CD4-positive, alpha-beta T cell (primary cell): ENCODE measurements at regions not wholly inside any gene's neighbourhood (a gene's known extent, or its start where the extent isn't known, plus 50 kb on each side); places are given as distances from the start of the nearest gene placed in this dataset.

Experiments used
- ATAC-seq: fragments of 200-7000 bp; cut with Tn5 transposase; one replicate; pipeline ENCODE4 v1.10.0; 2022; ENCODE audit warnings: mild to moderate bottlenecking; ENCODE audit not compliant: poor library complexity
- CTCF ChIA-PET: fragments of 350-600 bp; sonication (Branson Sonifier 250); formaldehyde crosslinking; loops from one replicate; lab custom pipeline; 2021; ENCODE audit warnings: antibody characterized with exemption, inconsistent platforms; lab: Charles Lee
- POLR2A ChIA-PET: fragments of 350-600 bp; sonication (Branson Sonifier 250); formaldehyde crosslinking; loops from one replicate; lab custom pipeline; 2021; ENCODE audit warnings: antibody characterized with exemption, inconsistent platforms; lab: Charles Lee
- DNase-seq, 14 experiments: peaks; one replicate each; pipeline ENCODE4 v3.0.0-alpha.2; 2013 to 2020; ENCODE audit warnings: mixed read lengths in 2 of 14
- H3K27ac ChIP-seq, 2 donors: one replicate each; pipeline versions ENCODE4 v1.5.1 to v1.7.0; 2013; ENCODE audit warnings: low read length in 2 of 2, low read depth in 1 of 2, mild to moderate bottlenecking in 1 of 2
- H3K27me3 ChIP-seq, 2 experiments: 1 replicate in 1 of 2; 2 replicates in 1 of 2; pipeline versions ENCODE4 v1.6.1 to v1.7.0; 2013; ENCODE audit warnings: low read length in 2 of 2, control low read depth in 1 of 2, mild to moderate bottlenecking in 1 of 2, moderate library complexity in 1 of 2; ENCODE audit not compliant: insufficient read depth in 2 of 2, control insufficient read depth in 1 of 2
- H3K36me3 ChIP-seq: one replicate; pipeline ENCODE4 v1.6.1; 2013; ENCODE audit warnings: low read length, control low read depth; ENCODE audit not compliant: insufficient read depth
- H3K4me1 ChIP-seq: one replicate; pipeline ENCODE4 v1.6.1; 2013; ENCODE audit warnings: low read length, control low read depth; ENCODE audit not compliant: insufficient read depth
- H3K4me3 ChIP-seq: one replicate; pipeline ENCODE4 v1.5.1; 2013; ENCODE audit warnings: mild to moderate bottlenecking, low read length, moderate library complexity
- H3K9me3 ChIP-seq, 2 experiments: 1 replicate in 1 of 2; 2 replicates in 1 of 2; pipeline versions ENCODE4 v1.6.1 to v1.7.0; 2013; ENCODE audit warnings: low read length in 2 of 2, mild to moderate bottlenecking in 2 of 2, control low read depth in 1 of 2, moderate library complexity in 1 of 2; ENCODE audit not compliant: control insufficient read depth in 1 of 2, insufficient read depth in 1 of 2
- H3K27ac Mint-ChIP-seq: one replicate; pipeline ENCODE4 v1.8.0; 2020; ENCODE audit warnings: mixed read lengths
- H3K27me3 Mint-ChIP-seq: one replicate; pipeline ENCODE4 v1.8.0; 2021; ENCODE audit warnings: mixed read lengths
- H3K36me3 Mint-ChIP-seq: one replicate; pipeline ENCODE4 v1.8.0; 2021; ENCODE audit warnings: low read depth, mixed read lengths
- H3K4me1 Mint-ChIP-seq: one replicate; pipeline ENCODE4 v1.8.0; 2021; ENCODE audit warnings: low read depth, mixed read lengths
- H3K4me3 Mint-ChIP-seq: one replicate; pipeline ENCODE4 v1.8.0; 2020; ENCODE audit warnings: mild to moderate bottlenecking, mixed read lengths
- H3K9me3 Mint-ChIP-seq: one replicate; pipeline ENCODE4 v1.8.0; 2020; ENCODE audit warnings: mixed read lengths
- CTCF ChIP-seq: fragments of 200-600 bp; IDR thresholded peaks from one replicate; pipeline ENCODE4 v1.8.0; 2022; ENCODE audit warnings: antibody characterized with exemption, mild to moderate bottlenecking
- intact Hi-C, 2 experiments: fragments of 100-400 bp; cut with DNase I in 1 of 2; cut with micrococcal nuclease in 1 of 2; formaldehyde crosslinking; loops; one replicate each; pipeline versions ENCODE4 v1.15.1 to v1.9.0; 2023 to 2025; cut with DNase I, micrococcal nuclease

- no peaks in the 10 kb centered on the region for H3K27me3 ChIP-seq
- no peaks in the 10 kb centered on the region for H3K36me3 ChIP-seq
- no peaks in the 10 kb centered on the region for H3K4me1 ChIP-seq
- H3K9me3 Mint-ChIP-seq, result peaks cover 2% of the 10 kb centered on the region
- ATAC-seq (no peak), DNase-seq (no peak)
- intact Hi-C loops, result no loop called here
- POLR2A ChIA-PET, result no interaction called here
- H3K9me3 ChIP-seq, result no peaks in the 10 kb centered on the region
- H3K36me3 Mint-ChIP-seq, result no peaks in the 10 kb centered on the region
- TF ChIP-seq CTCF, result no peak
- no peak overlapping the region for H3K4me3 Mint-ChIP-seq
- H3K27ac Mint-ChIP-seq, result no peak overlapping the region
- H3K4me1 Mint-ChIP-seq, result no peaks in the 10 kb centered on the region
- no peak overlapping the region for H3K4me3 ChIP-seq
- no peak overlapping the region for H3K27ac ChIP-seq
- CTCF ChIA-PET, result no interaction called here
- H3K27me3 Mint-ChIP-seq, result no peaks in the 10 kb centered on the region
Measured at GRCh38 chr2:221911890-221912289, 339.8 kb upstream of the EPHA4 start.

DNA sequence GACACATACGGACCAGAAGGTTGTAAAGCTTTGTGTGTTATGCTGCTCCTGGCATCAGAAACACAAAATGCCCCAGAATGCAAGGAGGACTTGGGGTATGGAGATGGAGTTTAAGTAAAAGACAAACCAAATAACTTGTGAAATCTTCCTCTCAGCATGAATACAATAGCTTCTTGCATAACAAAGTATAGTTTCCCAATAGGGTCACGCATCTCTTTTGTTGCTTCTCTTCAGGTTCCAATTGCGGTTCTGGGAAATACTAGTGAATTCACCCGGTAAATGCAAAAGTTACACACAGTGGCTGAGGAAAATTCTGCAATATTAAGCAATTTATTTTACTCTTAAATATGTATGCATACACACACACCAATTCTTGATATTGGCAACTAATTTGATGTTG is 339.2 kb upstream of the EPHA4 start:
- CTCF ChIA-PET, result no interaction called here
- TF ChIP-seq CTCF, result no peak
- H3K36me3 ChIP-seq, result no peaks in the 10 kb centered on the region
- H3K36me3 Mint-ChIP-seq, result no peaks in the 10 kb centered on the region
- no peak overlapping the region for H3K4me3 Mint-ChIP-seq
- no peak overlapping the region for H3K27ac Mint-ChIP-seq
- H3K27ac ChIP-seq, result no peak overlapping the region
- H3K9me3 ChIP-seq, result no peaks in the 10 kb centered on the region
- no peaks in the 10 kb centered on the region for H3K4me1 Mint-ChIP-seq
- H3K27me3 ChIP-seq, result no peaks in the 10 kb centered on the region
- no peak for ATAC-seq
- intact Hi-C loops, result no loop called here
- H3K4me1 ChIP-seq, result no peaks in the 10 kb centered on the region
- DNase-seq, result no peak
- H3K27me3 Mint-ChIP-seq, result no peaks in the 10 kb centered on the region
- POLR2A ChIA-PET, result no interaction called here
- peaks cover 2% of the 10 kb centered on the region for H3K9me3 Mint-ChIP-seq
- no peak overlapping the region for H3K4me3 ChIP-seq

GRCh38 chr2:221908518-221908917 is 336.4 kb upstream of the EPHA4 start:
- no peak overlapping the region for H3K27ac ChIP-seq
- ATAC-seq, result no peak
- no peaks in the 10 kb centered on the region for H3K4me1 ChIP-seq
- POLR2A ChIA-PET, result no interaction called here
- no peaks in the 10 kb centered on the region for H3K27me3 ChIP-seq
- H3K9me3 Mint-ChIP-seq, result no peaks in the 10 kb centered on the region
- CTCF ChIA-PET, result no interaction called here
- intact Hi-C loops, result no loop called here
- no peak for TF ChIP-seq CTCF
- DNase-seq, result no peak
- H3K27ac Mint-ChIP-seq, result no peak overlapping the region
- H3K4me3 ChIP-seq, result no peak overlapping the region
- H3K4me1 Mint-ChIP-seq, result no peaks in the 10 kb centered on the region
- H3K27me3 Mint-ChIP-seq, result no peaks in the 10 kb centered on the region
- H3K36me3 ChIP-seq, result no peaks in the 10 kb centered on the region
- H3K9me3 ChIP-seq, result no peaks in the 10 kb centered on the region
- H3K36me3 Mint-ChIP-seq, result no peaks in the 10 kb centered on the region
- no peak overlapping the region for H3K4me3 Mint-ChIP-seq
